ENCODE measurements at regions not wholly inside any gene's neighbourhood (a gene's known extent, or its start where the extent isn't known, plus 50 kb on each side); places are given as distances from the start of the nearest gene placed in this dataset.

- DNase-seq: peak; percentile 6
These were observed 155.0 kb downstream of the TTC32 start for GRCh38 chr2:19746611-19747309.

GRCh38 chr2:19746137-19746600, 155.6 kb downstream of the TTC32 start:
- DNase-seq: no peak

- DNase-seq: no peak
These were observed 156.3 kb downstream of the TTC32 start for GRCh38 chr2:19745318-19746136.

- no peak for DNase-seq
These were observed 157.2 kb downstream of the TTC32 start for GRCh38 chr2:19744456-19745199.

GRCh38 chr2:19743641-19744040, 158.1 kb downstream of the TTC32 start:
- no peak for DNase-seq

GRCh38 chr2:19742872-19743271, 158.9 kb downstream of the TTC32 start:
- no peak for DNase-seq

- no peak for DNase-seq
These were observed 162.5 kb downstream of the TTC32 start for GRCh38 chr2:19739256-19739655.

- DNase-seq: no peak
These were observed 163.1 kb downstream of the TTC32 start for GRCh38 chr2:19738707-19739106.

GRCh38 chr2:19736191-19736831, 165.5 kb downstream of the TTC32 start:
- DNase-seq: no peak

GRCh38 chr2:19733951-19734425, 167.8 kb downstream of the TTC32 start:
- DNase-seq: no peak

GRCh38 chr2:19733390-19733789, 168.4 kb downstream of the TTC32 start:
- DNase-seq: no peak

- DNase-seq: no peak
These were observed 169.5 kb downstream of the TTC32 start for GRCh38 chr2:19732255-19732654.

- no peak for DNase-seq
These were observed 170.3 kb downstream of the TTC32 start for GRCh38 chr2:19731515-19731914.

GRCh38 chr2:19731037-19731436, 170.7 kb downstream of the TTC32 start:
- DNase-seq: no peak

- DNase-seq: no peak
These were observed 173.7 kb downstream of the TTC32 start for GRCh38 chr2:19728125-19728524.

GRCh38 chr2:19725392-19725791, 176.4 kb downstream of the TTC32 start:
- no peak for DNase-seq

GRCh38 chr2:19723021-19723420, 178.8 kb downstream of the TTC32 start:
- no peak for DNase-seq

GRCh38 chr2:19722531-19722971, 179.2 kb downstream of the TTC32 start:
- no peak for DNase-seq

GRCh38 chr2:19720306-19720705, 181.5 kb downstream of the TTC32 start:
- DNase-seq: no peak

- no peak for DNase-seq
These were observed 182.2 kb downstream of the TTC32 start for GRCh38 chr2:19719540-19719939.

GRCh38 chr2:19717446-19717845, 184.3 kb downstream of the TTC32 start:
- DNase-seq: no peak

GRCh38 chr2:19714926-19715325, 186.9 kb downstream of the TTC32 start:
- DNase-seq: no peak

GRCh38 chr2:19712850-19713249, 188.9 kb downstream of the TTC32 start:
- DNase-seq: no peak
